ENCODE measurements at regions not wholly inside any gene's neighbourhood (a gene's known extent, or its start where the extent isn't known, plus 50 kb on each side); places are given as distances from the start of the nearest gene placed in this dataset.
A peak's percentile ranks its signal among the peaks of the same experiment; 100 is the strongest.
"Not testable (repeated sequence)": the region's sequence is repeated elsewhere in the genome, so short reads cannot be mapped to it uniquely, and the experiment has no call there.

DNA sequence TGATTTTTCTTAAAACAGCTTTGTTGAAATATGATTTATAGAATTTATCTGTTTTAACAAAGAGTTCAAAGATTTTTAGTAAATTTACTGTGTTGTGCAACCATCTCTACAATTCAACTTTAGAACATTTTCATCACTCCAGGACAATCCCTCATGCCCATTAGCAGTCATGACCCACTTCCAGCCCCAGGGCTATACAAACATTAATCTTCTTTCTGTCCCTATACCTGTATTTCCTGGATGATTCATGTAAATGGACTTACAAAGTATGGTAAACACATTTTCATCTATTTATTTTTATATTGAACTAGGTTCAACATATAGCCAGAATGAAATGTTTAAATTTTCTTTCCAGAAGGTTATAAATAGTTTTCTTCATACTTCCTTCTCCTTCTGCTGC lies 127.8 kb upstream of the CCDC180 start:
- no peak for DNase-seq (ENCODE audit: low spot score)

DNA sequence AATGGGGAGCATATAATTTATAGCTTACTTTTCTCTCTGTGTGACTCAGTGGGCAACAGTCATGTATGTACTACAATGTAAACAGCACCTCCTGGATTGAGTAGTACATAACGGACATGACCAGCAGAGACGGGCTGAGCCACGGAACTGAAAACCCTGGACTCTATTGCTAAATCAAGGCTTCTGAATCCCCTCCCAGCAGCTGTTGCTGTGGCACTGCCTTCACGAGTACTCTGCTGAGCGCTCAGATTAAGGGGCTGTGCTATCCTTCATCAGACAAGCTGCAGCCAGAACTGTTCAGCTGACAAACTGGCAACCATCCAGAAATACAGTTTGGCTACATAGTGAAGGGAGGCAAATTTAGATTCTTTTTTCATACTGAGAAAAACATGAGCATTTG lies 131.3 kb upstream of the CCDC180 start:
- no peak for DNase-seq (ENCODE audit: low spot score)

- not testable (repeated sequence) for DNase-seq (ENCODE audit: low spot score)
Measured at GRCh38 chr9:97168174-97168573, 129.2 kb upstream of the CTSV start.

GRCh38 chr9:97166496-97167138 lies 127.7 kb upstream of the CTSV start:
- DNase-seq (ENCODE audit: low spot score), result not testable (repeated sequence)

DNA sequence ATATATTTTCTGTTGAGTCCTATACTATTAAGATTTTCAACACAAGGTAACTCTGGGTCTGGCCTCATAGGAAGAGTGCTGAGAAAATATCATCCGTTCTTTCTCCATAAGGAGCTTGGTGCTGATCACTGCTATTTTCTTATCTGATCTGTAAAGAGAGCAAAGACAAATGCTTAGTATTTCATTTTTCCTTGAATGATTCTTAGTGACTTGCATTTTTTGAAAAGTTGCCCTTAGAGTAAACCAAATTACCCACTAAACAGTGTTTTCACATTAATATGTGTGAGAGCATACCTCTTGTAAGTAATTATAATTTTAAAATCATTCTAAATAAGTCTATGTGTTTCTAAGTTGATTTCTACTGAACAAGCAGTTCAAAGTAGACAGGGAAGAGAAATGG lies 121.3 kb upstream of the CTSV start:
- DNase-seq (ENCODE audit: low spot score), result no peak

DNA sequence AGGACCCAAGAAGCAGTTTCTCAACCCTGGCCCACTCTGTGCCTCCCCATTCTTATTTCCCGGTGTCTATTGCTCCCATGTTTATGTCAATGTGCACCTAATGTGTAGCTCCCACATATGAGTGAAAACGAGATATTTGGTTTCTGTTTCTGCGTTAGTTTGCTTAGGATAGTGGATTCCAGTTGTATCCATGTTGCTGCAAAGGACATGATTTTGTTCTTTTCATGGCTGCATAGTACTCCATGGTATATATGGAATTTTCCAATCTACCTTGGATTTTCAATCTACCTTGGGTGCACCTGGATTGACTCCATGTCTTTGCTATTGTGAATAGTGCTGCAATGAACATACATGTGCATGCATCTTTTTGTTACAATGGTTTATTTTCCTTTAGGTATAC lies 119.8 kb upstream of the CTSV start:
- DNase-seq (ENCODE audit: low spot score), result not testable (repeated sequence)

- DNase-seq (ENCODE audit: low spot score), result not testable (repeated sequence)
Measured at GRCh38 chr9:97155441-97155840, 116.5 kb upstream of the CTSV start.

GRCh38 chr9:97153967-97154366 lies 115.0 kb upstream of the CTSV start:
- no peak for DNase-seq (ENCODE audit: low spot score)

DNA sequence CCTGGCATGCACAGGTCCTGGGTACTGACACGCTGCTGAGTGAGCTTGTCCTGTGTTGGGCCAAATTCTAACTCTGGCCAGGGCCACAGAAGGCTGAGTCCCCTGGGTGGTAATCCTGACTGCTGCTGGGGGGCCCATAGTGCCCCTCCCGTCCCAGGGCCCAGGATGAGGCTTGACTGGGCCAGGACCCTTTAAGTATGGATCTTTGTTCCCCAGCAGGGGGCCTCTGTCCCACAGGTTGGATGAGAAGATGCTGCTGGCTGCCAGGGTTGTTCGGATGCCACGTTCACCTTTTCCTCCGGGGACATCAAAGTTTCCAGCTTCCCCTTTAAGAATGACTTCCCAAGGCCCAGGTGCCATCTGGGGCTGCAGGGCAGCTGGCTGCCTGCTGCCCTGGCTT lies 114.2 kb upstream of the CTSV start:
- DNase-seq (ENCODE audit: low spot score), result not testable (repeated sequence)

DNA sequence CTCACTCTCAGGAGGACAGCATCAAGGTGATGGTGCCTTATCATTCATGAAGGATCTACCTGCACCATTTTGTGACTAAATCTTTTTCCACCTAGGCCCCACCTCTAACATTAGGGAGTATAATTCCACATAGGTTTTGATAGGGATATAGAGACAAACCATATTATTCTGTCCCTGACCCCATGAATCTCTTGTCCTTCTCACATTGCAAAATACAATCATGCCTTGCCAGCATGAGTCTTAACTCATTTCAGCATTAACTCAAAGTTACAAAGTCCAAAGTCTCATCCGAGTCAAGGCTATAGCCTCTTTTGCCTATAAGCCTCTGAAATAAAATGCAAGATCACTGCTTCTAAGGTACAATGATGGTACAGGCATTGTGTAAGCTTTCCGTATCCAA lies 111.5 kb upstream of the CTSV start:
- DNase-seq (ENCODE audit: low spot score), result not testable (repeated sequence)

DNA sequence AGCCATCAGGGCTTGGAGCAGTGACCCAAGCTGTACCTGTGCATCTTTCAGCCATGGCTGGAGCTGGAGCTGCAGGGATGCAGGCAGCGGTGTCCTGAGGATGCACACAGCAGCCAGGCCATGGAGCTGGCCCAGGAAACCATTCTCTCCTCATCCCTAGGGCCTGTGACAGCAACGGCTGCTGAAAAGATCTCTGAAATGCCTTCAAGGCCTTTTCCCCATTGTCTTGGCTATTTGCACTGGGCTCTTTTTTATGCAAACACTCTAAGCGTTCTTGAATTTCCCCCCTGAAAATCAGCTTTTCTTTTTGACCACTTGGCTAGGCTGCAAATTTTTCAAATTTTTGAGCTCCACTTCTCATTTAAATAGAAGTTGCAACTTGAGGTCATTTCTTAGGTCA lies 109.5 kb upstream of the CTSV start:
- not testable (repeated sequence) for DNase-seq (ENCODE audit: low spot score)

- DNase-seq (ENCODE audit: low spot score), result not testable (repeated sequence)
Measured at GRCh38 chr9:97145680-97146079, 106.7 kb upstream of the CTSV start.

GRCh38 chr9:97140566-97140965 lies 101.6 kb upstream of the CTSV start:
- DNase-seq (ENCODE audit: low spot score), result no peak

- no peak for DNase-seq (ENCODE audit: low spot score)
Measured at GRCh38 chr9:97136421-97136820, 97.5 kb upstream of the CTSV start.

- DNase-seq (ENCODE audit: low spot score), result not testable (repeated sequence)
Measured at GRCh38 chr9:97133966-97134365, 95.0 kb upstream of the CTSV start.

- DNase-seq (ENCODE audit: low spot score), result no peak
Measured at GRCh38 chr9:97132865-97133264, 93.9 kb upstream of the CTSV start.

DNA sequence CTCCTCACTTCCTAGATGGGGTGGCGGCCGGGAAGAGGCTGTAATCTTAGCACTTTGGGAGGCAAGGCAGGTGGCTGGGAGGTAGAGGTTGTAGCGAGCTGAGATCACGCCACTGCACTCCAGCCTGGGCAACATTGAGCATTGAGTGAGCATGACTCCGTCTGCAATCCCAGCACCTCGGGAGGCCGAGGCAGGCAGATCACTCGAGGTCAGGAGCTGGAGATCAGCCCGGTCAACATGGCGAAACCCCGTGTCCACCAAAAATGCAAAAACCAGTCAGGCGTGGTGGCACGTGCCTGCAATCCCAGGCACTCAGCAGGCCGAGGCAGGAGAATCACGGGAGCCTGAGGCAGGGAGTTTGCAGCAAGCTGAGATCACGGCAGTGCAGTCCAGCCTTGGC lies 91.9 kb upstream of the CTSV start:
- DNase-seq (ENCODE audit: low spot score), result not testable (repeated sequence)

DNA sequence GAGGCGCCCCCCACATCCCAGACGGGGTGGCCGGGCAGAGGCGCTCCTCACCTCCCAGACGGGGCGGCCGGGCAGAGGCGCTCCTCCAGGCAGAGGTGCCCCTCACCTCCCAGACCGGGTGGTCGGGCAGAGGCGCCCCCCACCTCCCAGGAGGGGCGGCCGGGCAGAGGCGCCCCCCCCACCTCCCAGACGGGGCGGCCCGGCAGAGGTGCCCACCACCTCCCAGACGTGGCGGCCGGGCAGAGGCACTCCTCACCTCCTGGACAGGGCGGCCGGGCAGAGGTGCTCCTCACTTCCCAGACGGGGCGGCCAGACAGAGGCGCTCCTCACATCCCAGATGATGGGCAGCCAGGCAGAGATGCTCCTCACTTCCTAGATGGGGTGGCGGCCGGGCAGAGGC lies 91.4 kb upstream of the CTSV start:
- DNase-seq (ENCODE audit: low spot score), result not testable (repeated sequence)

DNA sequence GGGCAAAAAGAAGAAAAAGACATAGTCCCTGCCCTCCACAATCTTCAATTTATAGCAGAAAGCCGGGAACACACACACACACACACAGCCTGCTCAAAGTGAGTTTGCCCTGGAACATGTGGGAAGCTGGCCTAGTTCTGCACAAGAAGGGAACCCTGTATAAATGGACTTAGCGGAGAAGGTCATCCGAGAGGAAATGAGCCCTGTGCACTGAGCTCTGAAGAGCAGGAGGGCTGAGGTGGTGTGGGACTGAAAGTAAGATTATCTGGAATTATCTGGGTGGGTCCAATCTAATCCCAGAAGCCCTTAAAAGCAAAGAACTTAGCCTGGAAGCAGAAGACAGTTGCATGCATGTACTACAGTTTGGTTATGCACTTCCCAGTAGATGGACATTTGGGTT lies 90.0 kb upstream of the CTSV start:
- DNase-seq (ENCODE audit: low spot score), result no peak

DNA sequence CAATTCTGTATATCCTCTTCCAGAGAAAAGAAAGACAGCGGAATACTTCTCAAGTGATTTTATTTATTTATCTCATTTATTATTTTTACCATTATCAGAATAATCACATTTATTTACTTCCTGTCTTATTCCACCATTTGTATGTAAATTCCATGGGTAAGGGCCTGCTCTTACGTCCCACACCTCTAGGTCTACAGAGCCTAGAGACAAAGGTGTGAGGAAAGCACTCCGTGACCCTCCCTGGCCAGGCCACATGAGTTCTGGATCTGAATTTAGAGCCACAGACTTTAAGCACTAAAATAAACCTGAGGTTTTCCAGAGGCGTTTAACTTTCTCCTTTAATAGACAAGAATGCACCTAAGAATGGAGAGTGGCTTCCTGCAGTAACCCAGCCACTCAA lies 85.3 kb upstream of the CTSV start:
- DNase-seq (ENCODE audit: low spot score), result no peak

- no peak for DNase-seq (ENCODE audit: low spot score)
Measured at GRCh38 chr9:97110696-97111095, 71.8 kb upstream of the CTSV start.

DNA sequence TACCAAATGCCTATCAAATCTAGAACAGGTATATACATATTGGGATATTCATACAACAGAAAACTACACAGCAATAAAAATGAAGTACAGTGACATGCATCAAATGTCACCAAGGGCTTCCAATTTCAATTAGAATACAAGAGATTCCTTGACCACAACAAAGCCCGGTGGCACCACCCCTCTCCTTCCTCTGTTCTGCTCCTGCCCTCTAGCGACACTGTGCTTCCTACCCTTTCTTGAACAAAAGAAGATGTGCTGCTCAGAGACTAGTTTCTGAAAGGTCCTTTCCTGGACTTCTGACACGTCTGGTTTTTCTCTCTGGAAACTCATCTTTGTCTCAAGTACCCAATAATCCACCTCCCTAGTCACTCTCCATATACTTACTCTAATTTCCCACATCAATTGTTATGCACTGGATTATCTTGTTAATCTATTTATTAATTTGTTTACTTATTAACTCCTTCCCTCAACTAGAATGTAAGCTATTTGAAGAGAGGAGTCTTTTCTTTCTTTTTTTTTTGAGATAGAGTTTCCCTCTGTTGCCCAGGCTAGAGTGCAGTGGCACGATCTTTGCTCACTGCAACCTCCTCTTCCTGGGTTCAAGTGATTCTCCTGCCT lies 70.4 kb upstream of the CTSV start:
- DNase-seq (ENCODE audit: low spot score), result peak; percentile 1

GRCh38 chr9:97105220-97105619 lies 66.3 kb upstream of the CTSV start:
- not testable (repeated sequence) for DNase-seq (ENCODE audit: low spot score)
